H1 (cell line): ENCODE measurements at regions not wholly inside any gene's neighbourhood (a gene's known extent, or its start where the extent isn't known, plus 50 kb on each side); places are given as distances from the start of the nearest gene placed in this dataset.
"Not testable (repeated sequence)": the region's sequence is repeated elsewhere in the genome, so short reads cannot be mapped to it uniquely, and the experiment has no call there.

ENCODE experiments used
- CTCF ChIA-PET: fragments of 300-600 bp; sonication (Branson Sonifier 250); formaldehyde crosslinking; loops from one replicate; lab custom pipeline; 2021; ENCODE audit not compliant: partially characterized antibody; lab: Charles Lee
- POLR2A ChIA-PET: fragments of 300-600 bp; sonication (Branson Sonifier 250); formaldehyde crosslinking; loops from one replicate; lab custom pipeline; 2021; ENCODE audit warnings: inconsistent platforms; ENCODE audit not compliant: partially characterized antibody; lab: Charles Lee
- DNase-seq, 2 experiments: peaks; one replicate each; pipeline versions ENCODE4 v3.0.0 to v3.0.0-alpha.2; 2010 to 2022; ENCODE audit warnings: low spot score in 2 of 2, low read depth in 1 of 2, mixed read lengths in 1 of 2
- FAIRE-seq: peaks from 2 replicates; lab custom pipeline; 2011; peaks lifted over from hg19 to GRCh38; lab: Jason Lieb, UNC
- H2AFZ ChIP-seq: 2 replicates; pipeline ENCODE4 v1.8.1; 2012; ENCODE audit warnings: low read length, inconsistent platforms
- H2AK5ac ChIP-seq: 2 replicates; pipeline ENCODE4 v1.6.1; 2013; ENCODE audit warnings: low read depth, low read length
- H2BK120ac ChIP-seq: replicated peaks from 2 replicates; pipeline ENCODE3; 2013; ENCODE audit warnings: low read depth, low read length, inconsistent platforms
- H2BK12ac ChIP-seq: 2 replicates; pipeline ENCODE4 v1.6.1; 2013; ENCODE audit warnings: low read depth, low read length
- H2BK15ac ChIP-seq: 2 replicates; pipeline ENCODE4 v1.6.1; 2013; ENCODE audit warnings: low read length
- H2BK20ac ChIP-seq: 2 replicates; pipeline ENCODE4 v1.6.1; 2013; ENCODE audit warnings: low read length
- H2BK5ac ChIP-seq: 2 replicates; pipeline ENCODE4 v1.6.1; 2013; ENCODE audit warnings: low read depth, low read length
- H3K14ac ChIP-seq: 2 replicates; pipeline ENCODE4 v1.6.1; 2013; ENCODE audit warnings: inconsistent platforms; ENCODE audit not compliant: insufficient read length
- H3K18ac ChIP-seq: 2 replicates; pipeline ENCODE4 v1.6.1; 2013; ENCODE audit warnings: low read length; ENCODE audit errors: extremely low read depth
- H3K23ac ChIP-seq: 2 replicates; pipeline ENCODE4 v1.6.1; 2013; ENCODE audit warnings: inconsistent platforms; ENCODE audit not compliant: insufficient read length
- H3K23me2 ChIP-seq: 2 replicates; pipeline ENCODE4 v1.6.1; 2013; ENCODE audit warnings: low read depth, low read length
- H3K27ac ChIP-seq: 2 replicates; pipeline ENCODE4 v1.6.1; 2011; ENCODE audit warnings: low read depth, low read length, inconsistent platforms
- H3K27me3 ChIP-seq, 4 experiments: replicated peaks in 1 of 4; 1 replicate in 1 of 4; 2 replicates in 3 of 4; pipeline versions ENCODE4 v1.6.1 to v1.8.1; 2011 to 2013; ENCODE audit warnings: low read length in 3 of 4, mild to moderate bottlenecking in 3 of 4, inconsistent platforms in 2 of 4, mixed read lengths in 2 of 4, moderate library complexity in 1 of 4; ENCODE audit not compliant: control insufficient read depth in 3 of 4, insufficient read depth in 3 of 4; ENCODE audit errors: extremely low read depth in 1 of 4
- H3K36me3 ChIP-seq, 4 experiments: 2 replicates each; pipeline versions ENCODE4 v1.6.1 to v1.8.1; 2011 to 2013; ENCODE audit warnings: mild to moderate bottlenecking in 4 of 4, low read length in 3 of 4, moderate library complexity in 2 of 4, control low read depth in 1 of 4, inconsistent platforms in 1 of 4; ENCODE audit not compliant: insufficient read depth in 4 of 4, control insufficient read depth in 2 of 4
- H3K4ac ChIP-seq: replicated peaks from 2 replicates; pipeline ENCODE3; 2013; ENCODE audit warnings: low read length, low read depth, mixed read lengths, inconsistent platforms; ENCODE audit not compliant: insufficient read length
- H3K4me1 ChIP-seq, 4 experiments: replicated peaks in 1 of 4; 1 replicate in 1 of 4; 2 replicates in 3 of 4; pipeline versions ENCODE4 v1.6.1 to v1.8.1; 2011 to 2013; ENCODE audit warnings: low read length in 3 of 4, inconsistent platforms in 2 of 4, mixed read lengths in 1 of 4; ENCODE audit not compliant: insufficient read depth in 4 of 4, control insufficient read depth in 3 of 4
- H3K4me2 ChIP-seq, 2 experiments: 2 replicates each; pipeline versions ENCODE4 v1.6.1 to v1.8.1; 2011 to 2013; ENCODE audit warnings: low read depth in 2 of 2, low read length in 2 of 2, control low read depth in 1 of 2, inconsistent platforms in 1 of 2, mild to moderate bottlenecking in 1 of 2; ENCODE audit not compliant: insufficient read depth in 1 of 2
- H3K4me3 ChIP-seq, 4 experiments: fragments of 200-600, 300-600 bp in 1 of 4; sonication (generic), shearing (Covaris generic), sonication (Bioruptor Twin) in 1 of 4; 2 replicates each; pipeline versions ENCODE4 v1.5.1 to v1.8.1; 2011 to 2016; ENCODE audit warnings: low read length in 4 of 4, low read depth in 3 of 4, control low read depth in 2 of 4, inconsistent platforms in 2 of 4, mild to moderate bottlenecking in 2 of 4, mixed read lengths in 1 of 4, moderate library complexity in 1 of 4; ENCODE audit not compliant: insufficient read depth in 2 of 4; ENCODE audit errors: extremely low read depth in 1 of 4
- H3K56ac ChIP-seq: replicated peaks from 2 replicates; pipeline ENCODE3; 2013; ENCODE audit warnings: low read depth, mild to moderate bottlenecking, mixed read lengths, low read length, inconsistent platforms; ENCODE audit not compliant: insufficient read length
- H3K79me1 ChIP-seq: 2 replicates; pipeline ENCODE4 v1.6.1; 2013; ENCODE audit warnings: low read depth, low read length, control low read depth
- H3K79me2 ChIP-seq, 2 experiments: 2 replicates each; pipeline versions ENCODE4 v1.6.1 to v1.8.1; 2012 to 2013; ENCODE audit warnings: low read length in 2 of 2, mild to moderate bottlenecking in 2 of 2, inconsistent platforms in 1 of 2; ENCODE audit not compliant: insufficient read depth in 2 of 2, control insufficient read depth in 1 of 2
- H3K9ac ChIP-seq, 4 experiments: replicated peaks in 1 of 4; 1 replicate in 1 of 4; 2 replicates in 3 of 4; pipeline versions ENCODE4 v1.6.1 to v1.8.1; 2011 to 2013; ENCODE audit warnings: low read depth in 3 of 4, low read length in 3 of 4, control low read depth in 2 of 4, mild to moderate bottlenecking in 2 of 4, moderate library complexity in 2 of 4, inconsistent platforms in 1 of 4; ENCODE audit errors: extremely low read depth in 1 of 4
- H3K9me3 ChIP-seq, 2 experiments: 2 replicates each; pipeline versions ENCODE4 v1.6.1 to v1.8.1; 2012 to 2013; ENCODE audit warnings: mild to moderate bottlenecking in 2 of 2, moderate library complexity in 2 of 2, control low read depth in 1 of 2, inconsistent platforms in 1 of 2, low read depth in 1 of 2, low read length in 1 of 2, mixed read lengths in 1 of 2; ENCODE audit not compliant: insufficient read depth in 2 of 2
- H4K20me1 ChIP-seq, 2 experiments: replicated peaks in 1 of 2; 2 replicates each; pipeline versions ENCODE3 to v1.8.1; 2011 to 2013; ENCODE audit warnings: inconsistent platforms in 2 of 2, low read length in 2 of 2, mild to moderate bottlenecking in 1 of 2; ENCODE audit not compliant: insufficient read depth in 2 of 2, control insufficient read depth in 1 of 2
- H4K5ac ChIP-seq: 2 replicates; pipeline ENCODE4 v1.6.1; 2013; ENCODE audit warnings: low read length, low read depth, mixed read lengths, inconsistent platforms; ENCODE audit not compliant: insufficient read length
- H4K8ac ChIP-seq: 2 replicates; pipeline ENCODE4 v1.8.0; 2013; ENCODE audit warnings: mild to moderate bottlenecking, moderate library complexity, low read length, inconsistent platforms; ENCODE audit not compliant: insufficient read depth; ENCODE audit errors: extremely low read depth
- H4K91ac ChIP-seq: replicated peaks from 2 replicates; pipeline ENCODE3; 2013; ENCODE audit warnings: low read length, mixed read lengths, inconsistent platforms; ENCODE audit not compliant: insufficient read length
- WGBS, 2 experiments: shearing (Covaris generic) in 1 of 2; methylation state at CpG; one replicate each; pipeline versions ENCODE4 v1.1.6 to v1.1.7; 2013 to 2015; ENCODE audit warnings: low lambda C conversion rate in 2 of 2, mixed read lengths in 2 of 2, inconsistent platforms in 1 of 2, low coverage in 1 of 2, missing lambda C conversion rate in 1 of 2; ENCODE audit not compliant: insufficient replicate concordance in 2 of 2, insufficient coverage in 1 of 2, insufficient read length in 1 of 2; ENCODE audit errors: extremely low coverage in 1 of 2, missing lambda C conversion rate in 1 of 2; 5-methylcytosine and 5-hydroxymethylcytosine counted together

- H3K4me3 ChIP-seq, H4K20me1 ChIP-seq, H2AFZ ChIP-seq, H3K14ac ChIP-seq, POLR2A ChIA-PET, H2BK12ac ChIP-seq, H3K9me3 ChIP-seq, H3K18ac ChIP-seq, H4K8ac ChIP-seq, H3K79me1 ChIP-seq, H4K5ac ChIP-seq, H3K4ac ChIP-seq, H3K36me3 ChIP-seq, DNase-seq, H3K27me3 ChIP-seq, H3K4me2 ChIP-seq, H4K91ac ChIP-seq, H2BK120ac ChIP-seq, H3K23me2 ChIP-seq, H2BK5ac ChIP-seq, H2BK20ac ChIP-seq, H3K56ac ChIP-seq, H2BK15ac ChIP-seq, H3K79me2 ChIP-seq, FAIRE-seq, H2AK5ac ChIP-seq, H3K4me1 ChIP-seq, H3K27ac ChIP-seq, H3K23ac ChIP-seq, H3K9ac ChIP-seq, CTCF ChIA-PET: not testable (repeated sequence)
- 65% methylated on average over 1 of the region's 3 CpGs; no CpG with 5 or more reads in 1 of the 2 experiments for WGBS, 2 experiments
These were observed 135.1 kb upstream of the VOPP1 start for GRCh38 chr7:55707410-55707809.

DNA sequence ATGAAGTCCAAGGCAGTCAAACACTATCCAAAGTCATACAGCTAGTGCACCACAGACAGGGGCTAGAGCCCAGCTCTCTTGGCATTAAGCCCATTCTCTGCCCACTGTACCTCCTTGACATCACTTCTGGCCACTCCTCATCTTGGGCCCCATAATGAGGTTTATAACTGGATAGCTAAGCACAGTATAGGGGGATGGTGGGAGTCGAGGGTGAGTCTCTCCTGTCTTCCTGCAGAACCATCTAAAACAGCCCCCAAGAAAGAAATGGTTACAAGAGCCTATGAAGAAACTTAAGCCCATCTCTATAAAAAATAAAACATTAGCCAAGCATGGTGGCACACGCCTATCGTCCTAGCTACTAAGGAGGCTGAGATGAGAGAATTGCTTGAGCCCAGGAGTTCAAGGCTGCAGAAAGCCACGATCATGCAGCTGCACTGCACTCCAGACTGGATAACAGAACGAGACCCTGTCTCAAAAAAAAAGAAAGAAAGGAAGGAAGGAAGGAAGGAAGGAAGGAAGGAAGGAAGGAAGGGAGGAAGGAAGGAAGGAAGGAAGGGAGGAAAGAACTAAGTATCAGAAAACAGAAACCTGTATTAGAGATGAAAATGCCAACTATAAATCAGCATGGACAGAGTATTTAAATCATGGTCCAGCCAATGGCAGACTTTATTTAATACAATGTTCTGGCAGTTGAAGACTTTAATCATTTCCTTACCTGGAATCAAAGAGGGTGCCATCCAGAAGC, 134.3 kb upstream of the VOPP1 start:
- H3K14ac ChIP-seq, H4K5ac ChIP-seq, H2BK120ac ChIP-seq, H3K4me3 ChIP-seq, H3K4me1 ChIP-seq, H3K27ac ChIP-seq, POLR2A ChIA-PET, H3K9me3 ChIP-seq, H3K4ac ChIP-seq, H3K79me2 ChIP-seq, H3K36me3 ChIP-seq, H4K8ac ChIP-seq, H2BK20ac ChIP-seq, H3K4me2 ChIP-seq, H4K20me1 ChIP-seq, CTCF ChIA-PET, H3K9ac ChIP-seq, DNase-seq, H3K27me3 ChIP-seq, H3K79me1 ChIP-seq, FAIRE-seq, H3K23ac ChIP-seq, H3K18ac ChIP-seq, H2AK5ac ChIP-seq, H4K91ac ChIP-seq, H2AFZ ChIP-seq, H3K23me2 ChIP-seq, H2BK15ac ChIP-seq, H3K56ac ChIP-seq, H2BK5ac ChIP-seq, H2BK12ac ChIP-seq: not testable (repeated sequence)
- 82% methylated on average over 2 of the region's 5 CpGs; no CpG with 5 or more reads in 1 of the 2 experiments for WGBS, 2 experiments
